Neural progenitor cell (in vitro differentiated cells): ENCODE measurements at regions not wholly inside any gene's neighbourhood (a gene's known extent, or its start where the extent isn't known, plus 50 kb on each side); places are given as distances from the start of the nearest gene placed in this dataset.

ENCODE experiments used
- EZH2 ChIP-seq: fragments of 200-600 bp; sonication (generic); IDR thresholded peaks from 2 replicates; pipeline ENCODE4 v1.6.1; 2017; ENCODE audit warnings: antibody characterized with exemption, mild to moderate bottlenecking, moderate library complexity
- EZH2phosphoT487 ChIP-seq: fragments of 200-600 bp; sonication (generic); IDR thresholded peaks from 2 replicates; pipeline ENCODE4 v1.6.1; 2017; ENCODE audit warnings: antibody characterized with exemption
- TF ChIP-seq, protein P1 (sequence below): fragments of 200-600 bp; sonication (generic); IDR thresholded peaks from 2 replicates; pipeline ENCODE4 v1.5.1; 2017; ENCODE audit warnings: antibody characterized with exemption, mild to moderate bottlenecking

DNA sequence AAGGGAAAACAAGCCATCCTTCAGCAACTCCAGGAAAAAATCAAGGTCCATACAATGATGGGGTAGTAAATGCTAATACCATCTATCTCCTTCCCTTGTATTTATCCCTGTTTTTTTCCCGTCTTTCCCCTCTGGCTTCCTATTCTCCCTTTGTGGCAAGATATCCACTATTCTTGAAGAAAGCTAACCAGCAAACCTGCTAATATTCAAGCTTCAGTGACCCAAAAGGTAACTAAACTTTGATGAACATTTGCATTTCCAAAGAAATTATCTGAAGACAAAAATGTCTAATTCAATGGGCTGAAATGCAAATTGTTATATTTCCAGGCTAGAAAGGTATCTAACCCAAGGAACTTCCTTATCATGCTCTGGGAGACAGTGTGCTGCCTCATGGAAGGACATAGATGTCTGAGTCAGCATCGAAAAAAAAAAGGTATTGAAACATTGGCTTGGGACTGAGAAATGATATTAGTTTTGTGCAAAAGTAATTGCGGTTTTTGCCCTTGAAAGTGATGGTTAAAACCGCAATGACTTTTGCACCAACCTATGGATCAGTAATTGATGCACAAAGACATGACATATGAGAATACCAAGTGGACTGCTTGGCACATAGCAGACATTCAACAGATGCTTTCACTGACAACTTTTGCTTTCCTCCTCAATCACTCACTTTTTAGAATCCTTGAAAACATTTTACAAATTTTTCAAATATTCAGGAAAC is 63.7 kb upstream of the HNMT start:
- TF ChIP-seq, protein P1, sequence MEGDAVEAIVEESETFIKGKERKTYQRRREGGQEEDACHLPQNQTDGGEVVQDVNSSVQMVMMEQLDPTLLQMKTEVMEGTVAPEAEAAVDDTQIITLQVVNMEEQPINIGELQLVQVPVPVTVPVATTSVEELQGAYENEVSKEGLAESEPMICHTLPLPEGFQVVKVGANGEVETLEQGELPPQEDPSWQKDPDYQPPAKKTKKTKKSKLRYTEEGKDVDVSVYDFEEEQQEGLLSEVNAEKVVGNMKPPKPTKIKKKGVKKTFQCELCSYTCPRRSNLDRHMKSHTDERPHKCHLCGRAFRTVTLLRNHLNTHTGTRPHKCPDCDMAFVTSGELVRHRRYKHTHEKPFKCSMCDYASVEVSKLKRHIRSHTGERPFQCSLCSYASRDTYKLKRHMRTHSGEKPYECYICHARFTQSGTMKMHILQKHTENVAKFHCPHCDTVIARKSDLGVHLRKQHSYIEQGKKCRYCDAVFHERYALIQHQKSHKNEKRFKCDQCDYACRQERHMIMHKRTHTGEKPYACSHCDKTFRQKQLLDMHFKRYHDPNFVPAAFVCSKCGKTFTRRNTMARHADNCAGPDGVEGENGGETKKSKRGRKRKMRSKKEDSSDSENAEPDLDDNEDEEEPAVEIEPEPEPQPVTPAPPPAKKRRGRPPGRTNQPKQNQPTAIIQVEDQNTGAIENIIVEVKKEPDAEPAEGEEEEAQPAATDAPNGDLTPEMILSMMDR, result no peak
- TF ChIP-seq EZH2 (no peak), EZH2phosphoT487 (no peak)
